Tongue (tissue), 2 donors: ENCODE measurements at regions not wholly inside any gene's neighbourhood (a gene's known extent, or its start where the extent isn't known, plus 50 kb on each side); places are given as distances from the start of the nearest gene placed in this dataset. TPM values are rescaled to one million over a fixed set of nuclear protein-coding genes. Genes with fewer than 3 reads are reported as not detected.
"Not testable (repeated sequence)": the region's sequence is repeated elsewhere in the genome, so short reads cannot be mapped to it uniquely, and the experiment has no call there.

Experiments
- DNase-seq: peaks from one replicate; pipeline ENCODE4 v3.0.0-alpha.2; 2015
- small RNA-seq: library from RNA; depleted of rRNA; stranded (forward); fragments of <200 nt; gene quantifications from one replicate; pipeline ENCODE3, GENCODE V24; 2014; ENCODE audit warnings: low replicate concordance

DNA sequence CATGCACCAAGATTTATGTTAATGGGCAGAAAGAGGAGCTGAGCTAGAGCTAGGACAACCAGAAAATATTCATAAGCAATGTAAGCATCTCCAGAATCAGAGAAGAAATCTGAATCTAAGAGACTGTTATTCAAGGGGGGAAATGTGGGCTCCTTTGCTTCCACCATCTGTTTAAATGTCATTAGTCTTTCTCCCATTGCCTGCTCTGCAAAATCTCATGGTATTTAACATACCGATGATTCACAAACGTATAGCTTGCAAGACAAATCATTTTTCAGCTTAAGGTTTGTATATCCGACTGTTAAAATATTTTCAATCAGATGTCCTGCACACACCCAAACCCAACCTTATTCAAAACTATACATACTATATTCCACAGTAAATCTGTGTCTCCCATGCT is 133.4 kb upstream of the TACR3 start:
- DNase-seq: peak; percentile 47

- no peak for DNase-seq
Observed at GRCh38 chr4:103845075-103845474, 125.3 kb upstream of the TACR3 start.

- DNase-seq: no peak
Observed at GRCh38 chr4:103842637-103843239, 123.0 kb upstream of the TACR3 start.

DNA sequence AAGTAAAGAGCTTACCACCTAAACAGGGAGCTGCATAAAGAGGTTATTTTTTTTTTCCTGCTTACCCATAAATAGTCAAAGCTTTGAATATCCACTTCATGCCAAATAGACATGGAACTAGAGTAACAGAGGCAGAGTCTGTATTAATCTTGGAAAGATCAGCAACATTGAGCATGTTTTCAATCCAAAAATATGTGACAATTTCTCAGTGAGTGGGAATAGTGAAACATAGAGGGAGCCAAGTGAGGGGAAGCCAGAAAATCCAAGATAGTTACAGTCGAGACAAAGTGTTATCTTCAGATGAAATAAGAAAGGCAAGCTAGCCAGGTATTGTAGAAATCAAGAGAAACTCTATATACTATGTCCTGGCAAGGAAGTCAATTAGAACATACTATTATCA is 122.3 kb upstream of the TACR3 start:
- DNase-seq: no peak

GRCh38 chr4:103810308-103810707 is 90.5 kb upstream of the TACR3 start:
- not testable (repeated sequence) for DNase-seq

- DNase-seq: no peak
Observed at GRCh38 chr4:103802766-103803165, 83.0 kb upstream of the TACR3 start.

GRCh38 chr4:103787057-103787456 is 67.3 kb upstream of the TACR3 start:
- no peak for DNase-seq

- no peak for DNase-seq
Observed at GRCh38 chr4:103786593-103786992, 66.8 kb upstream of the TACR3 start.

GRCh38 chr4:103786014-103786413 is 66.2 kb upstream of the TACR3 start:
- peak; percentile 18 for DNase-seq

DNA sequence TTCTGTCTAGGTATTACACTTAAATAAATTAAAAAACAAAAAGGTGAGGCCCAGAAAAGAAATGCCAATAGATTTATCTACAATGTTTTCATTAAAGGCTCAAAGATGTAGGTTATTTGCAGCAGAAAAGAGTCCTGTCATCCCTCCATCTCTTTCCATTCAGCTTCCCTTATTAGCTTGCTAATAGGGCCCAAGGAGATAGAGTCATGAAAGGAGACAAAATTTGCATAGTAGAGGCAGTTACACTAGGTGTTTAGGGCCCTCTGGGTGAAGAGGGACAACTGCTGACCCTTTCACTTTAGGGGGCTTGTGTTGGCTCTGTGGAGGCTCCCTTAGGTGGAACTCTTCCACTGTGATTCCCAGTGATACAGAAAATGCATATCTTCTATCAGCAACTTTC is 58.4 kb upstream of the TACR3 start:
- DNase-seq: no peak

- peak; percentile 89 for DNase-seq
Observed at GRCh38 chr4:103774326-103774825, 54.6 kb upstream of the TACR3 start.

- DNase-seq: no peak
Observed at GRCh38 chr4:103773691-103774231, 54.0 kb upstream of the TACR3 start.

Small RNA genes lying in the stretch of these regions (small RNA-seq; reads per million reads assigned to genes)
- not detected for gene RNU6-635P
